ENCODE measurements at regions not wholly inside any gene's neighbourhood (a gene's known extent, or its start where the extent isn't known, plus 50 kb on each side); places are given as distances from the start of the nearest gene placed in this dataset.

DNA sequence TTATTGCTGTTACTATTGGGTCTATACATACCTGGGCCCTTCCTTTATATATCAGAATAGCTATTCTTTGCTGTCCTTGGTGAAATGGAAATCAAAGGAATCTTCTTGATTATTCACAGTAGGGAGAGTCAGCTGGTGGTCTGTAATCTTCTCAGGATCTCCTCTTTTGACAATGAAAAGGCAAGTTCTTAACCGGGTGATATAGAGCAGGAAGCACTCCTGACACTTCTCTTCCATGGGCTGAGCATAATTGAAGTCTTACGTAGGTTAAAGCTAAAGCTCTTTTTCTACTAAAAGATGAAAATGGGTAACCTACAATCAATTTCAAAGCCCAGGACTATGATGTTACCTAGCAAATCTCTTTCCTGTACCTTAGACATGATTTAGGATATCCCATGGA is 274.9 kb upstream of the LCORL start:
- DNase-seq, result no peak

DNA sequence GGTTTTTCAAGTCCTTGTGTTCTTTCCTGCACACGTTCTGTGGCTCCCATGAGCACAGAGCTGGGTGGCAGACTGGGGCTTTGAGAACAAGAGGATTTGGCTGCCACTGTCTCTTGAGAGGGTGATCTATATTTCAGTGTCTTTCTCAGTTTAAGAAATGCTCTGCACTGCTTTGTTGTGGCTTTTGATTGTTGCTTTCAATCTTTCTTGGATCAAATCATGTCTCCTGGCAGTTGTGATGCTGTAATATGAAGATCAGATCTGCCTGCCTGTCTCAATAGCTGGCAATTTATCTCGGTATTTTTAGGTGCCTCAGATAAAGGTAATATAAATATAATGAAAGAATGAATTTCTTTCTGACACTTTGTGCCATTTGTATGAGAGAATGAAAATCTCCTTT is 273.3 kb upstream of the LCORL start:
- DNase-seq, result no peak

DNA sequence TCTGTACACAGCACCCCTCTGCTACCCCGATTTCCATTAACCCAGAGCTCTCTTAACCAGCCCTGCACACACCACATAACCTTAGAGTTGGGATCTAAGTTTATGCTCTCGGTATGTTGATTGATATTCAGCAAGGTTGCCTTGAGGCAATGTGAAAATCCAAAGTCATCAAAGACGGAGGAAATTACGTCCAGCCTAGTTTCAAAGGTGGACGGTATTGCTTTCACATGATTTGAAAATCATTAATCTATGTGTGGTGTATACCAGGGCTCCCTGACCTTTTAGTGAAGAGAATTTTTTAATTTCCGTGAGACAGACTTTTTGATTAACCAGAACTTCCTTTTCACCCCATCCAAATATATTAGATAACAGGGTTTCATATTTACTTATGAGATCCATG is 272.5 kb upstream of the LCORL start:
- no peak for DNase-seq

DNA sequence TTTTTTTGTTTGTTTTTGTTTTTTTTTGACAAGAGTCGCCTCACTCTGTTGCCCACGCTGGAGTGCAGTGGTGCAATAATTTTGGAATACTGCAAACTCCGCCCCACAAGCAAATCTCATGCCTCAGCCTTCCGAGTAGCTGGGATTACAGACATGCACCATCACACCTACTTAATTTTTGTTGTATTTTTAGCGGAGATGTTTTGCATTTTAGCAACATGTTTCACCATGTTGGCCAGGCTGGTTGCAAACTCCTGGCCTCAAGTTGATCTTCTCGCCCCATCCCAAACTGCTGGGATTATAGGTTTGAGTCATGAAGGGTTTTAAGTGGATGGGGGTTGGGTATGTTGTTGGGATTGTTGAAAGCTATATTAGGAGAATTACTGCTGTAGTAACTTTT is 270.9 kb upstream of the LCORL start:
- DNase-seq, result no peak

DNA sequence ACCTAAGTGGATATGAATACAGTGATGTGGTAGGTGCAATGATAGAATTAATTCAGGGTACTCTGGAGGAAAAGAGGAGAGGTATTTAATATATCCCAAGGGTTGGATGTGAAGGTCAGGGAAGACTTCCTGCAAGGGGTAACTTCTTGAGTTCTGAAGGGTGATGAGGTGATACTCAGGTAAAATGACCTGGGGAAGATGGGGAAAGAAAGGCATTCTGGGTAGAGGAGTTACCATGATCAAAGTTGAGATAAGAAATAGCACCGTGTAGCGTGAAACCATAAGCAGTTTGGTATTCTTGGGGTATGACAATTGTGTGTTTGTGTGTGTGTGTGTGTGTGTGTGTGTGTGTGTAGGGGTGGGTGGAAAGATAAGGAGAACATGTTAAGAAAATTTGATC is 270.4 kb upstream of the LCORL start:
- no peak for DNase-seq

DNA sequence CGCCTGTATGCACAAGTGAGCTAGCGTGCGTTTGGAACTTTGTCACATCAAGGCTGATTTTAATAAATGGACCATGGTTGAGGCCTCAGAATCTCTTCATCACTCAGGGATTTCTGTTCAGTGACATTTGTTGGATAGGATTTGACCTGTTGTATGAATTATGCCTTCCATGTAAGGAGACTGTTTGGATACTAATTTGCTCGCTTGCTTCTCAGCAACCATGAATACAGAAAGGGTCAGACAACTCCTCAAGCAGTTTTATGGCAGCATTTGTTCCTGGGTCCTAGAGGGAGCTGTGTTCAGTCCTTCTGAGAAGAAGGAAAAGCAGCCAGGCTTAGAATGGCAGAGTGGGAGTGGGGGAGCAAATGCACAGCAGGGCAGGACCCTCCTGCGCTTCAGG is 269.7 kb upstream of the LCORL start:
- DNase-seq, result no peak

DNA sequence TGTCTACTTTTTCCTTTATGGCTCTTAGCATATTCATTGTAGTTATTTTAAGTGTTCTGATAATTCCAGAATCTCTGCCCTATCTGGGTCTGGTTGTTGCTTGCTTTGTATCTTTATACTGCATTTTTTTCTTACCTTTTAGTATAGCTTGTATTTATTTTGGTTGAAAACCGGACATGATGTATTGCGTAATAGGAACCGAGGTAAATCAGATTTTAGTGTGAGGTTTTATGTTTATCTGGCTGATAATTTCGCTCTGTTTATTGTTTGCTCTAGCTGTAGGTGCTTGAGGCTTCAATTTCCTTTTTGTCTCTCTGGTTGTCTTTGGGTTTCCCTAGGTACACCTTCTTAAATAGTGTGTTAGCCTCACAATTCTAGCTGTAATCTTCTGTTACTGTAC is 263.8 kb upstream of the LCORL start:
- no peak for DNase-seq

DNA sequence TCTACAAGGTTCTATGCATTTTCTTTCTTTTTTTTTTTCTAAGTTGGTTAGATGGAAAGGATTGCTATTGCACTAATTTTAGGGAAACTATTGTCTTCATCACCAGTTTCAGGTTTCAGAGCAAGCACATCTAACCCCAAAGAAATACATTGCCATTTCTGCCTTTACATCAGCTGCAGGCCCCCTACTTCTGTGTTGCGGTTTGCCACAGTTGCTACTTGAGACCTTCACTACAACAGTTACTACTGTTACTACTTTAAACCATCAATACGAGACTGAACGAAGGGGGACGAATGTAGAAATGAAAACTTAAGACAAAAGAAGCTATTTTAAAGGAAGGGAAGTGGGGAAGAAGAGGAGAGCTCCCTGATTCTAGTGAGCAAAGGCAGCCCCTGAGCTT is 256.7 kb upstream of the LCORL start:
- no peak for DNase-seq

DNA sequence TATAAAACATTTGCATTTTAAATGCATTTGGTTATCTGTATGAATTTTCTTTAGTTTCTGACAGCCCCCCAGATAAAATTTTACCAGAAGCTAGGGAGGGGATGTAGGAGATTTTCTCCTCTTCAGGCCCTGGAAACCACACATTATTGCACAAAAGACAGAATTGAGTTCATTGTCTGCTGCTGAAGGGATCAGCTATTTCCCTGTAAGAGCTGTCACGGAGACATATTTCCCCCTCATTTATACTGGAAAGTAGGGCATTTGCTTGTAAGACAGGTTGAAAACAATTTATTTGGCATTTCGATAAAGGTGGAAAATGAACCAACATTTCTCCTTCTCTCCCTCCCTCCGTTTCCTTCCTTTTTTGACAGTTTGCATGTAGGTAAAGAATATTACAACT is 241.3 kb upstream of the LCORL start:
- no peak for DNase-seq

DNA sequence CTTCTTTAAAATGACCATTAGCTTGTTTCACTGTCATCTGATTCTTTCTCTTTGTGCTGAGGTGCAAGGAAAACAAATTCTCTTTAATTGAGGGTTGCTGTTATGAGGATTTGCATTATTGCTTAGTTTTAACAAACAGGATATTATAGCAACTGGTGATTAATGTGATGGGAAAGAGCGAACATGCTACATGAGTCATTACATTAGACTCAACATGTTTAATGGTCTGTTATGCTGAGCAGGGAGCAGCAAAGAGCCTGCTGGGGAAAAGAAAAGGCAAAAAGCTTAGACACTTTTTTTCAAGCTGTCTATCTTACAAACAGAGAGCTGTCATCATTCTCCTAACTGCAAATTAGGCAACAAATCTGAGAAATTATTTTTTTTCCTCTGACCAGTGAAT is 230.5 kb upstream of the LCORL start:
- DNase-seq, result no peak

DNA sequence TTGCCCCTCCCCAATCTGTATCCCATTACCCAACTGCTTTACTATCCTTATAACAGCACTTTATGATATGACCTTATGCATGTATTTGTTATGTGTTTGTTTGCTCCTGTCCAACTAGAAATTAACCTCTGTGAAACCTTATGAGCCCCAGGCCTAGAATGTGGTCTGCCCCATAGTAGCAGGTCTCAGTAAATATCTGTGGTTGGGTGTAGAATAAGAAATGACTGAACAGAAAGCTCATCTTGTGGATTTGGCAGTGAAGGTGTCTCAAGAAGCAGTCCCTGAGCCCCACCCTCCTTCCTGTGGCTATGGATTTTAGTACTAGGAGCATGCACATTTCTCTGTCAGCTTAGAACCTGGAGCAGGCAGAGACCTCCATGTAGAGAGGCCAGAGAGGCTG is 229.0 kb upstream of the LCORL start:
- DNase-seq, result no peak

DNA sequence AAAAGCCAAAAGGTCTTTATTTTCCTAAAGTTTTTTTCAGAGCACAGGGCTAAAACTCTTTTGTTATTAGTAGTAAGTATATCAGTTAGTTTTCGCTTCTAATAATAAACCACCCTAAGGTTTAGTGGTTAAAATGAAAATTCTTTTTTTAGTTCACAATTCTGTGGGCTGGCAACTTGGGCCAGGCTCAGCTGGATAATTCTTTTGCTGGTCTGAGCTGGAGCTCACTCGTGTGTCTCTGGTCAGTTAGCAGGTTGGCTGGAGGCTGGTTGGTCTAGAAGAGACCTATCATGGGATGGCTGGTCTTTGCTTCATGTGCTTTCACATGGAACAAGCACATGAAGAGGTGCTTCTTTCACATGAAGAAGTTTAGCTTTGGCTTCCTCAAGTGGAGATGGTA is 227.1 kb upstream of the LCORL start:
- no peak for DNase-seq

DNA sequence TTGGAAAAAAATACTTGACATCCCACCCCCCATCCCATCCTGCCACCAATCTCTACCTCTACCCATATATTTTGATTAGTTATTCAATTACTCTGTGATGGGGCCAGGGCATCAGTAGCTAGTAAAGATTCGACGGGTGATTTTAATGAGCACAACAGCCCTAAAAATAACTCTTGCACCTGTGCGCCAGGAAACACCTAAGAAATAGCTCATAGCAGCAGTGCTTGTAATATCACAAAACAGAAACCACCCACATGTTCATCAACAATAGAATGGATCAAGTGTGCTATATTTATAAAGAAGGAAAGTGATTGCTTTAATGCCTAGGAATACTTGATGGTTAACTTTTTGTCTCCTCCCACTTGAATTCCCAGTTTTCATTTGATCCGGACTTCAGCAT is 225.6 kb upstream of the LCORL start:
- no peak for DNase-seq

DNA sequence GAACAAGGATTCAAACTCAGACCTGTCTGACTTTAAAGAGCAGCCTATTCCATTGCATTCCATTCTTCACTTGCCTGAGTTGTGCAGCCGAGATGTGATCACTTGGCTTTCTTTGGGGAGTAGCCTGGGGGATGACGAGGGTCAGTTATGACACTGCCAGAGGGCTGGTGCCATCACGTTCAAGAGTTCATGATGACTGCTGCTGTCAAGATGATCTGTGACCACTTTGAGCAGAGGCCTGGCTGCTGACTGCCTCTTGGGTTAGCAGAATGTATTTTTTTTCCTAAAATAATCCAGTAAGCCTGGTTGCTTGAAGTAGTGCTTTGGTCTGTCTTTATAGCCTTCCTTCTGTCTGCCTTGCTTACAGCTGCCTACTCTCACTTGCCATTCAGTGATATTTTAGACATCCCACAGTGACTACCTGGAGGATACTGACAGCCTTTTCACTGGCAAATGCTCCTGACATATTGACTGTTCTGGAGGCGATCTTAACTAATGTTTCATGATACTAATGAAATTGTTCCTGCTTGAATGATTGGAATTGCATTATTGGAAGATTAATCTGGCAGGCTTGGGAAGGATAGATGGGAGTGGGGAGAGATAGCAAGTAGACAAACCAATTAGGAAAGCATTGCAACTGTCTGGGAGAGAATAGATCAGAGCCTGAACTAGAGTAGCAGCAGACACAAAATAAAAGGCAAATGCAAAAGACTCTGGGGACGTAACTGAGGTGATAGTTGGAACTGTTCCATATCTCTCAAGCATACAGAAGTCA is 221.6 kb upstream of the LCORL start:
- DNase-seq, result no peak

DNA sequence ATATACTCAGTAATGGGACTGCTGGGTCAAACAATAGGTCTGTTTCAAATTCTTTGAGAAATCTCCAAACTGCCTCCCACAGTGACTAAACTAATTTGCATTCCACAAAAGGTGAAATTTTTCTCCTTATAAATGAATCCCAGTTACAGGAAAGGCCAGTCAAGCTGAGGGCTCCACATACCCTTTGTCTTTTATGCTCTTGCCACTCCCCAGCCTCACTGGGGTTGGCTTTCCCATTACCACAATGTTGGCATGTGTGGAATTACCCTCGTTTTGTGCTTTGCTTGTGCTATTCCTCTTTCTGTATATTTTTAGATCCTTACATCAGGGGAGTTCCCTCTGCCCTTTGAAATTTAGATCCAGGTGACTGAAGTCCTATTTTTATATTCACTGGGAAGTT is 220.2 kb upstream of the LCORL start:
- no peak for DNase-seq

DNA sequence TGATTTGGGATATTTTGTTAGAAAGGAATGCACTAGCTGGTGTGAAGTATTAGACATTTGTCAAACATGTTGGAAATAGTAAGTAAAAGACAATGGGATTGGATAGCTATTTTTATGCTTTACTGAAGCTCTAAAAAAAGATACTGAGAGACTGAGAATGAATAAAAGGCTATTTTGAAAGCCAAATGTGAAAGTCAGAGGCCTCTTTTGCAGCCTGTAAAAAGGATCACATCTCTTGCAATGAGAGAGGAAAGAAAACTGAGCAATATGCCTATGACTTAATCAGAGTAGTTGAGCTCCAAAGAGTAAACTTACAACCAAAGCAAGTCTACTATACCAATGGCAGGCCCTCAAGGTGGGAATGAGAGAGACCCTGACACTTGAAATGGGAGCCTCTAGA is 212.6 kb upstream of the LCORL start:
- DNase-seq, result no peak

DNA sequence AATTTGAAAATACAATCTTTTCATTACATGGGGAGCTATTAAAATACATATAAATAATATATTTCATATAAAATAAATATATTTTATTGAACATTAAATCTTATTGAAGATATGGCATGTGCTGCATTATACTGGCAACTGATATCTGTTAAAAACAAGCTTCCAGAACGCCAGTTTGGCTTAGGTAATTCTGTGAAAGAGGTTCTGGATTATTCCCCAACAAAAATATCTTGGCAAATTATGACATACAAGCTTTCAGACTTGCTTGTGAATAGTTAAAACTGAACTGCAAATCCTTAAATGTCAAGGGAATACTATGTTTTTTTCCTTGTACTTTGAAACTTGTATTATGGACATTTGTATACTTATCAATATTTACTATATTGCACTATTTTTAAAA is 210.2 kb upstream of the LCORL start:
- DNase-seq, result no peak

DNA sequence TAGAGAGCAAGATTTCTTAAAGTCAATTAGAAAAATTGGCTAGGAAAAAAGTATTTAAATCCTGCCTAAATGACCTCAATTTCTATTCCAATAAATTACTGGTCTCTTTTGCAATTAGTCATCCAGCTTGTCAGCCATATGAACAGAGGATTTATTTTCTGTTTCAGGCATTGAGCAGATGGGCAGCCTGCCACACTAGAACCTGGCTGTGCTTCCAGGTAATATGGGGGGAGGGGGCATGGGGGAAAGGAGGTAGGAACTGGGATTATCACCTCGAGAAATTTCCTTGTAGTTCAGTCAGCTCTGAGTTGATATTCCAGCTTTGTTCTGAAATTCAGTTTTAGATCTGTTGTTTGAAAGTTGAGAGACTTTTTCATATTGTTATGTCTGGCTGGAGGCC is 206.3 kb upstream of the LCORL start:
- no peak for DNase-seq

DNA sequence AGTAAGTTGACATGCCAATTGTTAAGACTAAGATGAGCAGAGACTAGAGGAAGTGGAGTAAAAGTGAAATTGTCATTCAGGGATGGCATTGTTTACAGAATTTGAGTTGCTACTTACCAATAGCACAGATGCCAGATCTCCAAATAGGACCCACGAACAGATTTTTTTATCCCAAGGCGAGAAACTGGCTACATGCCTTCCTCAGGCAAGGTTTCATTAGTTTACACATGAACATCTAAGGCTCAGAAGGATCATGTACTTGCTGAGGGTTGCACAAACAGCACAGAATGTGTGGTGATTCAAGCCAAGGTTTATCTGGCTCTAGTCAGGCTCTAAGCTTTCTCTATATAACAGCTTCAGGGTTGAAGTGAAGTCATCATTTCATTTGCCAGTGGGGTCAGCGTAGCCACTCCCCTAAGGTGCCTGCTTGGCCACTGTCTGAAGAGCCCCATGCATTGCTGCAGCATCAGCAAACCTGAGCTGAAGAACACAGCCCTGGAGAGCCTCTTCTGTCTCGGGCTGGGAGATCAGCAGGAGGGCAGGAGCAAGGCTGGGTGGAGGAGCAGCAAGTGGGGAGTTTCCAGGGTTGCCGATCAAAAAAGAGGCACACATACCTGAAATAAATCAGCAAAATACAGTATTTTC is 193.0 kb upstream of the LCORL start:
- no peak for DNase-seq

DNA sequence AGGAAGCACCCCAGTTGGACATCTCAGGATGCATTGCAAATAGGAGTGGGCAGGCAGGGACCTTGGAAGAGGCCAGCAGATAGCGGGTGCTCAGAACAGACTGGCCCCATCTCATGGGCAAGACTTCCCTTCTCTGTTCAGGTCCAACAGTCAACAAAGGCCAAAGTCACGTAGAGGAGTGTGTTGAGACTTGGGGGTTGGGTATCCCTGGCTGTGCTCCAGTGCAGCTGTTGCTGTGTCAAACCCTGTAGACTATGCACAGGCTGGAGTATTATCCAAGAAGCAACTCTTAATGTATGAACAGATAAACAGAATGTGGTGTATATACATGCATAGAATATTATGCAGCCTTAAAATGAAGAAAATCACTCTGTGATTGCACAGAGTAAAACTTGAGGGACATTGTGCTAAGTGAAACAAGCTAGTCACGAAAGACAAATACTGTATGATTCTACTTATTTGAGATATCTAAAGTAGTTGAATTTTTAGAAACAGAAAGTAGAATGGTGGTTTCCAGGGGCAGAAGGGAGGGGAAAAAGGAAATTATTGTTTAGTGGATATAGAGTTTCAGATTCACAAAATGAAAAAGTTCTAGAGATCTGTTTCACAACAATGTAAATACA is 192.1 kb upstream of the LCORL start:
- no peak for DNase-seq

DNA sequence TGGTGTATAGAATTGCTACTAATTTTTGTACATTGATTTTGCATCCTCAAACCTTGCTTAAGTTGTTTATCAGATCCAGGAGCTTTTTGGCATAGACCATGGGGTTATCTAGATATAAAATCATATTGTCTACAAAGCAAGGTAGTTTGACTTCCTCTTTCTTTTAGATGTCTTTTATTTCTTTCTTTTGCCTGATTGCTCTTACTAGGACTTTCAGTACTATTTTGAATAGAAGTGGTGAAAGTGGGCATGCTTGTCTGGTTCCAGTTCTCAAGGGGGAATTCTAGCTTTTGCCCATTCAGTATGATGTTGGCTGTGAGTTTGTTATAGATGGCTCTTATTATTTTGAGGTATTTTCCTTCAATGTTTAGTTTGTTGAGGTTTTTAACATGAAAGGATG is 187.9 kb upstream of the LCORL start:
- no peak for DNase-seq

DNA sequence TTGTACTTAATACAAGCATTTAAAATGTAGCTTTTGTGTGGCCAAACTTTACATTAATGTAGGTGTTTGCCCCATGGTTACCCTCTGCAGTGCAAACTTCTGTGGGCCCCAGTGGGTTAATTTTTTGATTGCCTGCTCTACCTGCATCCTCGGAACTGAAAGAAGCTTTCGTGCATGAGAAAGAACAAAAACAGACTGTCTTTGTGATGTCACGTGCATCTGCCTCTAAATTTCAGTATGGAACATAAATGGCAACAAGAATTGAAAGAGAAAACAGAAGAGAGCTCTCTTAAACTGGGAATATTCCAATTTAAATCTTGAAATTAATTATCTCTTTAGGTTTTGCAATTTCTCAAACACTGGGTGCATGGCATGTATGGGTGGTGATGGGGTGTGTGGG is 182.4 kb upstream of the LCORL start:
- DNase-seq, result no peak

DNA sequence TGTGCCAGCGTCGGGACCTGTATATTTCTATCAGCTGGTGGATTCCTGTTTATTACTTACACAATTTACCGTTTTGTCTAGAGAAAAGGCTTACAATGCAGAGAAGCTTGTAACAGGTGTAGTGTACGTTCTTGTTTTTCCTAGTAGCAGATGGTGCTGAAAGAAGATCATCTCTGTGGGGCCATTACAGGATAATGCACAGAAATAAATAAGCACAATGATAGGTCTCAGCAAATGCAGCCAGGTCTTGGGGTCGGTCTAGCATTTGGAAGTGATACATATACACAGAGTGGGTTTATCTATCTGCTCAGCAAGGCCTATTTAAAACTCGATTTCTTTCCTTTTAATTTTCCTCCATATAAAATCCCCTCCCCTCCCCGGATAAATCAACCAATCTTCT is 180.9 kb upstream of the LCORL start:
- DNase-seq, result no peak

DNA sequence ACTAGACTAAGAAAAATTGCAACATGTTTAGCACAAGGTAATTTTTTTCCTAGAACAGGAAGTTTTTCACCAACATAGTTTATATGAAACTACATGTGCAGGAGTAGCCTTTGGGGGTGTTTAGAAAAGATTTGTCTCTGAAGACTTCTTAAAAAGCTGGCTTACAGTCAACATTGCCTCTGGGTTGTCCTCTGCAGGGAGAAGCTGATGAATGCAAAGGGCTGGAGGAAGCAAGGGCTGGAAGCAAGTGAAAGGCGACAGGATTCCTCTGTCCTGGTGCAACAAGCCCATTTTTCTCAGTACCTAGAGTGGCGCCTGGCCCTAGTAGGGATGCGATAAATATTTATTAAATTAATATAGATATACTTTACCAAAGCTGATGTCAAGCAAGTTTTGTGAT is 180.3 kb upstream of the LCORL start:
- DNase-seq, result no peak

DNA sequence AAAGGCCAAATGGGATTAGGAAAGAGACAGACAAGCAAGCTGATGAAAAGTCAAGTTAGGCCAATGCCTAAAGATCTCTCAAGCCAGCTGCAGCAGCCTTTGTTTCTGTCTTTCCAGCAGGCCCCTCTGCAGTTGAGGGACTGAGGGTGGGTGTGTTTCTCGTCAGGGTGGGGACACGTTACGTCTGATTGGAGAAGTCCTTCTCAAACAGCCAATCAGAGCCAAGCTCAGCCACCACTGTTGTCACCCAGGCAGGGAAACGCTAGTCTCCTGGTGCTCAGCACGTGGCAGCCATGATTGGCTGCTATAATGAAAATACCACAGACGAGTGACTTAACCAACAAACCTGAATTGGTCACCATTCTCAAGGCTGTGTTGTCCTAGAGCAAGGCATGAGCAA is 177.1 kb upstream of the LCORL start:
- no peak for DNase-seq

All from activated gamma-delta T cell (primary cell).